ENCODE measurements at regions not wholly inside any gene's neighbourhood (a gene's known extent, or its start where the extent isn't known, plus 50 kb on each side); places are given as distances from the start of the nearest gene placed in this dataset.

DNA sequence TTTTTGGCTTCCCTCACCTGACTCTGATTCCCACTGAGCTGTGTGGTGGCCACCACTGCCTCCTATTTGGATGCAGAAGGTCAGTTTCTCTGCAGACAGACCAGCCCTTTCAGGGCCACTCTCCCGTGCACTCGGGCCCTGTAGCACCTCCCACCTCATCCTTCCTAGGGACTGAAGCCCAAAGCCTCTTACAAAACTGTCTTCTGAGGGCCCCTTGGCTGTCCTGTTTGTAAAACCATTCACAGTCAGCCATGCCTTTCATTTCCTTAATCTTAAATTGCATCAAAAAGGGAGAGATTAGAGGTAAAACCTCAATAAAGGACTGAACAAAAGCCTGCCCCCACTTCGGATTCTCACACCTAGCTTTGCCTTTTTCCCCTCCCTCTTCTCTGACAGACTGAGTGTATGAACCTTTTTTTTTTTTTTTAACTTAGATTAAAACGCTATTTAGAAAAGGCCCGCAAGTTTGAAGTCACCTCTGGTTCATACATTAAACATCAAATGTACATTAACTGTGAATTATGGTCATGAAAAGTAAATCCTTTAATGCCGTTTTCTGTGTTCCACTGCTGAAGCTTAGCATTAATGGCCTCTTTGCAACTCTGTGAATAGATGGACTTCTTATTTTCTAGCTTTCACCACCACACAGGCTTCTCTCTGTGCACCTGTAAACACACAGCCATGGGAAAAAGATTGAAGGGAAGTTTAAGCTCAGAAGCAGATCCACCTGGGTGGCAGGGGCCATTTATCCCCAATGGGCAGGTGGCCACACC is 247.2 kb upstream of the CADM1 start:
- Histone ChIP-seq H3K27ac (ENCODE audit: low read depth, low read length) (no peak overlapping the region), H3K9me3 (ENCODE audit: control insufficient read depth, insufficient read depth, low read length) (no peaks in the 10 kb centered on the region), H3K4me1 (ENCODE audit: control insufficient read depth, low read length) (no peaks in the 10 kb centered on the region), H3K27me3 (ENCODE audit: control insufficient read depth, low read length) (0 out of 2 replicates have a peak, but pooled peaks cover 8% of the 10 kb centered on the region), H3K4me3 (ENCODE audit: low read length) (no peak overlapping the region), H3K79me2 (ENCODE audit: control insufficient read depth, low read length) (no peaks in the 10 kb centered on the region), H4K20me1 (ENCODE audit: control insufficient read depth, insufficient read depth, low read depth, low read length) (no peaks in the 10 kb centered on the region), H3K36me3 (ENCODE audit: control insufficient read depth, low read length) (no peaks in the 10 kb centered on the region), H3K4me2 (ENCODE audit: low read length) (no peak overlapping the region), H3K9me2 (replicated peaks; ENCODE audit: control insufficient read depth, low read length) (no peaks in the 10 kb centered on the region), H3F3A (ENCODE audit: control insufficient read depth, insufficient read depth) (no peaks in the 10 kb centered on the region)
- TF ChIP-seq, protein P1, sequence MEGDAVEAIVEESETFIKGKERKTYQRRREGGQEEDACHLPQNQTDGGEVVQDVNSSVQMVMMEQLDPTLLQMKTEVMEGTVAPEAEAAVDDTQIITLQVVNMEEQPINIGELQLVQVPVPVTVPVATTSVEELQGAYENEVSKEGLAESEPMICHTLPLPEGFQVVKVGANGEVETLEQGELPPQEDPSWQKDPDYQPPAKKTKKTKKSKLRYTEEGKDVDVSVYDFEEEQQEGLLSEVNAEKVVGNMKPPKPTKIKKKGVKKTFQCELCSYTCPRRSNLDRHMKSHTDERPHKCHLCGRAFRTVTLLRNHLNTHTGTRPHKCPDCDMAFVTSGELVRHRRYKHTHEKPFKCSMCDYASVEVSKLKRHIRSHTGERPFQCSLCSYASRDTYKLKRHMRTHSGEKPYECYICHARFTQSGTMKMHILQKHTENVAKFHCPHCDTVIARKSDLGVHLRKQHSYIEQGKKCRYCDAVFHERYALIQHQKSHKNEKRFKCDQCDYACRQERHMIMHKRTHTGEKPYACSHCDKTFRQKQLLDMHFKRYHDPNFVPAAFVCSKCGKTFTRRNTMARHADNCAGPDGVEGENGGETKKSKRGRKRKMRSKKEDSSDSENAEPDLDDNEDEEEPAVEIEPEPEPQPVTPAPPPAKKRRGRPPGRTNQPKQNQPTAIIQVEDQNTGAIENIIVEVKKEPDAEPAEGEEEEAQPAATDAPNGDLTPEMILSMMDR (IDR thresholded peaks at IDR 0.05; ENCODE audit: low read depth, low read length, poor library complexity, severe bottlenecking), result no peak
- TF ChIP-seq EZH2phosphoT487 (IDR thresholded peaks at IDR 0.05; ENCODE audit: borderline replicate concordance, low read length), result no peak

DNA sequence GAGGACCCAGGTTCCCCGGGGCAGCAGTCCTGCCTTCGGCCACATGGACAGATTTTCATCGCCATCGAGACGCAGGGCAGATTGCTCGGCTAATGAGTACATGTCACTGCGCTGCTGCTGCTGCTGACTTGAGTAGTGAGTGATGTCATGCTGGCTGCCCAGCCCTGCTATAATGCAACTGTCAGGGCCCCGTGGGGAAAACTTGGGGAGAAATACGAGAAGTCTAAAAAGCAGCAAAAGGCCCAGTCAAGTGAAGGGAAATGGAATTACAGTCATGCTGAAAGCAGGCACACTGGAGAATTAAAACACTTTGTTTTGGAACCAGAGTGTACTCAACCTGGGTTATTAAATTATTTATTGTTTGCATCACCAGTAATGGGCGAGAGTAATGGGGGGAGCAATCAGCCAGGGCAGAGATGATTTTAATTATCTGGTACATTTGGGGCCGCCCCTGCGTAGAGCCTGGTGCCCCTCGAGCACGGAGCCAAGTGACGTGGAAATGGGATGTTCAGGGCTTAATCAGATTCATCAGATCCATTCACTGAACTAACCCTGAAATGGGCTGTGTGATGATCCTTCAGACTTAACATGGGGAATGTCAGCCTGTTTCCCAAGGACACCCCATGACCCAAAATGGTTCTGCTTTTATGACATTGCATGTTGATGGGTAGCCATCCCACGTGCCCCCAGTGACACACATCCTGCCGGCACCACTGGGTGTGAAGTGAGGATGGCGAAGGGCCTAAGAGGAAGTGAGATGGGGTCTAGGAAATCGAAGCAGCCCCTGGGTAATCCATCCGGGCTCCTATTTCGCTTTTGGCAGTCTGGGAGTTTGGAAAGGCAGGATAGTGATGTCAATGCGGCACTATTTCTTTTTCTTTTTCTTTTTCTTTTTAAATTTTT is 241.6 kb upstream of the CADM1 start:
- Histone ChIP-seq H3K9me2 (replicated peaks; ENCODE audit: control insufficient read depth, low read length) (no peaks in the 10 kb centered on the region), H3K9me3 (ENCODE audit: control insufficient read depth, insufficient read depth, low read length) (no peaks in the 10 kb centered on the region), H3K27me3 (ENCODE audit: control insufficient read depth, low read length) (0 out of 2 replicates have a peak, but pooled peaks cover 5% of the 10 kb centered on the region), H3K27ac (ENCODE audit: low read depth, low read length) (no peak overlapping the region), H4K20me1 (ENCODE audit: control insufficient read depth, insufficient read depth, low read depth, low read length) (no peaks in the 10 kb centered on the region), H3F3A (ENCODE audit: control insufficient read depth, insufficient read depth) (no peaks in the 10 kb centered on the region), H3K79me2 (ENCODE audit: control insufficient read depth, low read length) (no peaks in the 10 kb centered on the region), H3K36me3 (ENCODE audit: control insufficient read depth, low read length) (no peaks in the 10 kb centered on the region), H3K4me1 (ENCODE audit: control insufficient read depth, low read length) (no peaks in the 10 kb centered on the region), H3K4me3 (ENCODE audit: low read length) (no peak overlapping the region), H3K4me2 (ENCODE audit: low read length) (no peak overlapping the region)
- TF ChIP-seq, protein P1 (IDR thresholded peaks at IDR 0.05; ENCODE audit: low read depth, low read length, poor library complexity, severe bottlenecking), result no peak
- no peak for TF ChIP-seq EZH2phosphoT487 (IDR thresholded peaks at IDR 0.05; ENCODE audit: borderline replicate concordance, low read length)

DNA sequence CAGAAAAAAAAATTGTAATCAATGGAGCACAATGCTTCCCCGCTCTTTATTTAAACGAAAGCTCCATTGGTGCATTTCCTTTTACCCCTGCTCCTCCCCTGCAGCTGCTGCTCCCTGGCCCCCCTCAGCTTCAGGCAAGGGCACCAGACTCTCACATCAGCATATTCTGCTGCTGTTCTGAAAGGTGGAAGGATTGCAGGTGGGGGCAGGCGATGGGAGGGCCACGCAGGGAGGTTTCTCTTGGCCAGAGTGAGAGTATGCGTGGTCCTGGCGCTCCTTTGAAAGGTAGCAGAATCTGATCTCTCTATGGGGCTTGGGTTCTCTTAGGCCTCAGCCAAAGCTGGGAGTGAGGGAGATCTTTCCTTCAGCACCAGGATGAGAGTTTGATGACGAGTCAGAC is 240.9 kb upstream of the CADM1 start:
- no peak overlapping the region for H3K4me3 ChIP-seq (ENCODE audit: low read length)
- H3K27me3 ChIP-seq (ENCODE audit: control insufficient read depth, low read length), result no peaks in the 10 kb centered on the region
- no peaks in the 10 kb centered on the region for H3K9me3 ChIP-seq (ENCODE audit: control insufficient read depth, insufficient read depth, low read length)
- no peaks in the 10 kb centered on the region for H4K20me1 ChIP-seq (ENCODE audit: control insufficient read depth, insufficient read depth, low read depth, low read length)
- H3K4me2 ChIP-seq (ENCODE audit: low read length), result no peak overlapping the region
- H3K36me3 ChIP-seq (ENCODE audit: control insufficient read depth, low read length), result no peaks in the 10 kb centered on the region
- H3F3A ChIP-seq (ENCODE audit: control insufficient read depth, insufficient read depth), result no peaks in the 10 kb centered on the region
- no peaks in the 10 kb centered on the region for H3K9me2 ChIP-seq (replicated peaks; ENCODE audit: control insufficient read depth, low read length)
- H3K79me2 ChIP-seq (ENCODE audit: control insufficient read depth, low read length), result no peaks in the 10 kb centered on the region
- no peaks in the 10 kb centered on the region for H3K4me1 ChIP-seq (ENCODE audit: control insufficient read depth, low read length)
- H3K27ac ChIP-seq (ENCODE audit: low read depth, low read length), result no peak overlapping the region
- TF ChIP-seq EZH2phosphoT487 (IDR thresholded peaks at IDR 0.05; ENCODE audit: borderline replicate concordance, low read length), result no peak
- TF ChIP-seq, protein P1 (IDR thresholded peaks at IDR 0.05; ENCODE audit: low read depth, low read length, poor library complexity, severe bottlenecking), result no peak

All from DOHH2 (cell line).